GM04504 (cell line): ENCODE measurements at regions not wholly inside any gene's neighbourhood (a gene's known extent, or its start where the extent isn't known, plus 50 kb on each side); places are given as distances from the start of the nearest gene placed in this dataset.

Source experiments
- DNase-seq: peaks from one replicate; pipeline ENCODE4 v3.0.0-alpha.2; 2012; ENCODE audit warnings: low read depth

DNA sequence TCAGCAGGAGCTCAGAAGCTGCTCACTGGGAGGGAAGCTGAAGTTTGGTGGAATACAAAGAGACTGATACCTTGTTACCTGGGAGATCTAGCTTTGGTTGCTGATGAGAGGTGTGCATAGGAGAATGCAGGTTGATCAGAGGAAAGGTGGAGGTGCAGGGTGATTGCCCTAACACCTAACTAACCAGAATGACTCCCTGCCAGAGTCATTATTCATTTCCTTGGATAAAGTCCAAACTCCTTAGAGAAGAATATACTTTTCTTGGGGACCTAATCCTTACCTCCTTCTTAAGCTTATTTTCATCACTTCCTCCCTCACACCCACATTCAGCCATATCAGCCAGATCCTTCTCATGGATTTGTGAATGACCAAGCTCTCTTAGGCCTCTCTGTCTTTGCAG, 814.2 kb upstream of the TENM4 start:
- no peak for DNase-seq

DNA sequence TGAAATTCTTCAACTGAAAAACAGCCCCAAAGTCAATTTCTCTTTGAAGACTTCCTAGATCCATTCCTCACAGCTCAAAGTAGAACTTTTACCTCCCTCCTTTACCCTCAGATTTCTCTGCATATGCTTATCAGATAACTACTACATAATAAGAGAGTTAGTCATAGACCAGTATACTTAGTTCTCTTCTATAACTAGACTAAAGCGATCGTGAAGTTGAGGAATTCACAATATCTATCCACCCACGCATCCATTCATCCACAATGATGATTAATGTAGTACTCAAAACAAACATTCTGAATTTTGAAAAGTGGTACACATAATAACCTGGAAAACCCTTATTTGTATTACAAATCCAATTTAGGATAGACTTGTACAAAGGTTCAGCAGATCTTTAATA, 800.9 kb upstream of the TENM4 start:
- no peak for DNase-seq

DNA sequence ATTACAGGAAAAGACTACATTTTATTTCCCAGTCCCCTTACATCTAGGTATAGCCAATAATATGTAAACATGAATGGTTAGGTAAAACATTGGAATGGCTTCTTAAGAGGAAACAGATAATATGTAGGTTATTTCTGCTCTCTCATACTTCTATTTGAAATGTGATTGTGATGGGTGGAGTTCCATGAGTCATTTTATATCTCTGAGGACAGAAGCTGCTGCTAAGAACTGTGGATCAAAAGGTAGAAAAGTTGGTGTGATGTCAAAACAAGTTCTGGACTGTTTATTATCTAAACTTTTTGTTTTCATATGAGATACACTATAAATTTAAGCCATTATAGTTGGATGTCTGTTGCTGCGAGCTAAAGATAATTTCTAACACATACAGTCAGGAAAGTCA, 799.4 kb upstream of the TENM4 start:
- DNase-seq, result no peak

DNA sequence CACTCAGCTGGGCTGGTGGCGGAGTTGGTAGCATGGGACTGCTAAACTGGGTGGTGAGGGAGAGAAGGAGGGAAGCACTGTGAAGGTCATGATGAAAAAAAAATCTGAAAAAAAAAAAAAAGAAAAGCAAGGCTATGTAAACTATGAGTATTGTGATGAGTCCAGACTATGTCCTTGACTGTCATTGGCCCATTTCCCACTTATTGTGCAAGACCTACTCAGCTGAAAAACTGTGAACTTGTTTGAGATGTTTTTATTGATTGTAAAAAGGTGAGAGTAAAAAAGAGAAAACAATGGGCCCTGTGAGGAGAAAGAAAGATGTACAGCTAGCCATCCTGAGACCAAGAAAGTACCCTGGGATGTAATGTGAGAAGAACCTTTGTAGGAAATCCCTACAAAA, 798.4 kb upstream of the TENM4 start:
- DNase-seq, result no peak

DNA sequence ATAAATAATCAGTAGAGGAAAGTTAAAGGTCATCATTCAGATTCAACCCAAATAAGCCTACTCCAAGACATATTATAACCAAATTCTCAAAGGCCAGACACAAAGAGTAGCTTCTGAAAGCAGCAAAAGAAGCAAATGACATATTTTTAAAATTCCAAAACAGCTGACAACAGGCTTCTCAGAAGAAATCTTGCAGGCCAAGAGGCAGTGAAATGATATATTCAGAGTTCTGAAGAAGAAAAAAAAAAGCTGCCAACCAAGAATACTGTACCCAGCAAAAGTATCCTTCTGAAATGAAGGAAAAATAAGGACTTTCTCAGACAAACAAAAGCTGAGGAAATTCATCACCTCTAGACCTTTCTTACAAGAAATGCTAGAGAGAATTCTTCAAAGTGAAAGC, 787.1 kb upstream of the TENM4 start:
- no peak for DNase-seq

DNA sequence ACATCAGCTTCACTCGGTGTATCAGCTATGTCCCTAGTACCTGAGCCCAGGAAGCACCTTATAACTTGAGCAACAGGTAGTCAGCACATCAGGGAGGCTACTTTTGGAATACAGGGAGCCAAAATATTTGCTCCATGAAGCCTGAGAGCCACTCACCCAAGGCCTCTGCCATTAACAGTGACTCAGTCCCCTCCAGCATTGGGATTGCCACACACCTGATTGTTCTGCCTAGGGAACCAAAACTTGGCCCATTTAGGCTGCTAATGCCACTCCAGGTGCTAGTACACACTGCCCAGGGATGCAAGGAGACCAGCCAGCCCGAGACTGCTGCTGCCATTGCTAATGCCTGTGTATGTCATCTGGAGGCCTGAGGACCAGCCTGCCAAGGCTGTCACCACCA, 773.6 kb upstream of the TENM4 start:
- no peak for DNase-seq

DNA sequence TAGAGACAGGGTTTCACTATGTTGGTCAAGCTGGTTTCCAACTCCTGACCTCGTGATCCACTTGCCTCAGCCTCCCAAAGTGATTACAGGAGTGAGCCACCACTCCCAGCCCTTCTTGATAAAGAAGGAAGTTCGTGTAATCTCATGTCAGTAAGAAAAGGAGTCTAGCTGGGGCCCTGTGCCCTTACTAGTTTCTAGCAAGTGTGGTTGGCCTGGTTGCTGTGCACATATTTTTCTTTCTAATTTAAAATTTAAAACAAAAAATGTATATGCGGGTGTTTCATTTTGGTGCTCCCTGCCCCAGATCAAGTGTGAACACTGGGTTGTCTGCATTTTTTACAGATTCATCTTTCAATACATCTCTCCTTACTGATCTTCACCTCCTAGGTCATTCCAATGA, 770.8 kb upstream of the TENM4 start:
- no peak for DNase-seq

DNA sequence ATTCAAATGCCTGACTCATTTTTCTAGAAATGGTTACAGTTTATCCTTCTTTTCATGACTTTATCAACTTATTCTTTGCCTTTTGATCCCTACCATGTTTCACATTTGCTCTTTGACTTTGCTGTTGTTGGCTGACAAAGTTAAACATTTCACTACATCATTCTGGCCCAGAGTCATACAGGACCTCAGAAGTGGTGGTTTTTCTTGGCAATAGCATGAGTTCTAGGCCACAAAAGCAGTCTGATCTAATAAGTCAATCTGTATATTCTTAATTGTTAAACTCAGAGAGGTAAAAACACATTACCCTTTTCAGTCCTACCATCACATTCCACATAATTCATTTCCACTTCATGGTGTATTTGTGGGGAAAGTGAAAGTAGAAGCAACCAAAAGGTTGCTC, 763.2 kb upstream of the TENM4 start:
- no peak for DNase-seq

DNA sequence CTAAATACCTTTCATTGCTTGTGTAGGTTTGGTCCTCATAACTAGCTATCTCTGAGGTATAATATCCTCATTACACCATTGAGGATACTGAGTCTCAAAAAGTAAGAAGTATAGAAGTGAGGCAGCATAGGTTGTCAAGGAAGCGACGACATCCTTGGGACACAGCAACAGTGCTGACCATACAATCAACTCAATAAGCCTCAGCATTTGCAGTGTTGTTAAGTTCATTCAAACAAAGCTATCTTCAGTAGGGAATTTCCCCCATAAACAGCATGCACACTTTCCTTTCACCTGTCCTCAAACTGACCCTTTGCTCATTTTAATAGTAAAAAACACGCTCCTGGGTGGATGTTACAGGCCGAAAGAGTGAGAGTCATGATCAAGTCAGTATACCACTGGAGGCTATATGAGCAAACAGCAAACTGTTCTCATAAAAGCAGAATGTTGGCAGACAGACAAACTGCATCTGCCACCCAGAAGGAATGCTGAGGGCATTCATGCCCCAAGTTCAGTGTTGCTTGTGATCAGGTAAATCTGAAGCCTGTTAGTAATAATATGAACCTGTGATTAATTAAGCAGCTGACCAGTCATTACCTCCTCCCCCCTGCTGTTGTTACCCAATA, 756.2 kb upstream of the TENM4 start:
- DNase-seq, result no peak

DNA sequence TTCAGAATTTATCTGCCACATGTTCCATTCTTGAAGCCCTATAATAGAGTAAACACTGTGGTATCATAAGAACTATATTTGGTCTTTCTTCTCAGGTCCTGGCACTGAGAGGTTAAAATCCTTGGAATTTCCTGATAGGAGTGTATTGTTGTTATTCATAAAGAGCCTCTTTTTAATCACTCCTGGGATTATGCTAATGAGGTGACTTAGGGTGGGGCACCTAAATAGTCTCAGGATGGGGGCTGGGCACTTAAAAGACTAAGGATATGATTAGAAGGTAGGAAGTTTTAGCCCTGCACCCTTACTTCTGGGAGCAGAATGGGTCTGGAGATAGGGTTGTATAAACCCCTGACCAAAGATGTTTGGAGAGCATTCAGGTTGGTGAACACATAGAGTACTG, 755.2 kb upstream of the TENM4 start:
- no peak for DNase-seq

DNA sequence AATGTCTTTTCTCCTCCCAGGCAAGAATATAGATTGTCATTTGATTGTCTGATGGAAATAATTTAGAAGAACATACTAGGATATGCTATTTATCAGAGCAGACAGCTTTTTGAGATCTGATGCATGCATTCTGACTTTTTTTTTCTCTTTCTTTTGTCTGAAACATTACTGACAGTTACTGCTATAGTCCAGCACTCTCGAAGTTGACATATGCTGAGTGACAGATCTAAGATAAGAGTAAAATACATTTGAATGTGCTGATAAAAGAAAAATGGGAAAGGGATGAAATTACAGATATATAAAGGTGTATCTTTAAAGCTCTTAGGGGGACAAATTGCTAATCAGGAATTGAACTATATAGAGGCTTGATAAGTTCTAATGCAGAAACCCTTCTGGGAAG, 753.8 kb upstream of the TENM4 start:
- DNase-seq, result no peak

DNA sequence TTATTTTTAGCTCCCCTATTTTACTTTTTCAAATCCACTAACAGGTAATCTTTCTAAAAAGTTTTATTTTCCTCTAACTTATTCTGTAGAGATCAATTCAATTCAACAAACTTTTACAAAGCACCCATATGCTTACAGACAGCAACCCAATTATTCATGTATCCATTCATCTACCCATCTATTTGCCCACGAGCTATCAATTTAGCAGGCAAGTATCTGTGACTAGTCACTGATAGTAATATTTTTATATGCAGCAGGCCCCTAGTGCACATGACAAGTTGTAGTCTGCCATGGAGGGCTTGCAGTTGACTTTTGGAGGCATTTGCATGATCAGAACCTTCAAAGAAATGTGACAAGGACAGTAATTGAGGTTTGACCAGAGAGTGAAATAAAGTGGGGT, 753.2 kb upstream of the TENM4 start:
- DNase-seq, result no peak

DNA sequence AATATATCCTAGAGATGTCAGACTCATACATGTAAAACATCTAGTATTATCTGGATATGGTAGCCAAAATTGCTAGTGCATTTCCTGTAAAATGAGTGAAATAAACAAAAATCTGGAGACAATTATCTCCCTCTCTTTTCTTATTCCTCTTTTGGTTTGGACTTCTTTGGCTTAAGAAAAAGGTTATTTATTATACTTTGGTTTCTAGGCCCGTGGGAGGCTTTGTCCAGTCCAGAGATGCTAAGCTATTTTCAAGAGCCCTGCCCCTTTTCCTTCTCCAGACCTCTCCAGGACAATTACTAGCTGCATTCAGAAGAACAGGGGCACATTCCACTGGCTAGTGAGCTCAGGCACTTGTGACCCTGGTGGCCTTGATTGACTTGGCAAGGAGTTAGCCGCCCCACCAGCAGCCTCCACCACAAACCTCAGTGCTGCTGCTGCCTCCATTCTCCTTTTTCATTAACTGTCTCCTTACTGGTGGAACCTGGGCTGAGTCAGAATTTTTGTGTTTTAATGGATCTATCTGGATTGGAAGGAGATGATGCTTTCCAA, 747.3 kb upstream of the TENM4 start:
- DNase-seq, result no peak

DNA sequence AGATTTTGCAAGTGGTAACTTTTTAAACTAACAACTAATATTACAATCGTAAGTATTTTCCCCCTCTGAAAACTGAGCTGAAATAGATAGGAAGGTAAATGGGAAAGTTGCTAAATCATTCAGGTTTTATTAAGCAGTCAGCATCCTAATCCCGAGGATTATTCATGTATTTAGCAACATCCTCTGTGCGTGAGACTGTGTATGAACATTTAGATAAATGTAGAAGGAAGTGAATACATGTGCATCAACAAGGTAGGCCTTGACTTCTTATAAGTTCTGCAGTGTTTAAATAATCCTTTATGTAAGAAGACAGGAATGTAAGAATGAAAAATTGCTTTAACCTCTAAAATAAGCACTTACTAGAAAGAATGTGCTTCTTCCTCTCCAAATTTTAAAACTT, 745.9 kb upstream of the TENM4 start:
- DNase-seq, result no peak

DNA sequence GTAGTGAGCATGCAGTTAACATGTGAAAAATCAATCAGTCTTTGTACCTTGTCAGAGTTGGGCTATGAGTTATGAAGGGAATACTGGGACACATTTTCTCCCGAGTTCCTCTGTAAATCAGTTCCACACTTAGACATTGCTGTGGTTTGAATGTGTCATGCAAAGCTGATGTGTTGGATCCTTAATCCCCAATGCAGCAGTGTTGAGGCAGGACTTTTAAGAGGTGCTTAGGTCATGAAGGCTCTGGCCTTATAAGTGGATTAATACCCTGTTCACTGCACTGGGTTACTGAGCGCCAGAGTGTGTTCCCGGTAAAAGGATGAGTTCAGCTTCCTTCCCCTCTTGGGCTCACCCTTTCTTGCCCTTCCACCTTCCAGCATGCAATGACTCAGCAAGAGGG, 742.1 kb upstream of the TENM4 start:
- DNase-seq, result no peak

DNA sequence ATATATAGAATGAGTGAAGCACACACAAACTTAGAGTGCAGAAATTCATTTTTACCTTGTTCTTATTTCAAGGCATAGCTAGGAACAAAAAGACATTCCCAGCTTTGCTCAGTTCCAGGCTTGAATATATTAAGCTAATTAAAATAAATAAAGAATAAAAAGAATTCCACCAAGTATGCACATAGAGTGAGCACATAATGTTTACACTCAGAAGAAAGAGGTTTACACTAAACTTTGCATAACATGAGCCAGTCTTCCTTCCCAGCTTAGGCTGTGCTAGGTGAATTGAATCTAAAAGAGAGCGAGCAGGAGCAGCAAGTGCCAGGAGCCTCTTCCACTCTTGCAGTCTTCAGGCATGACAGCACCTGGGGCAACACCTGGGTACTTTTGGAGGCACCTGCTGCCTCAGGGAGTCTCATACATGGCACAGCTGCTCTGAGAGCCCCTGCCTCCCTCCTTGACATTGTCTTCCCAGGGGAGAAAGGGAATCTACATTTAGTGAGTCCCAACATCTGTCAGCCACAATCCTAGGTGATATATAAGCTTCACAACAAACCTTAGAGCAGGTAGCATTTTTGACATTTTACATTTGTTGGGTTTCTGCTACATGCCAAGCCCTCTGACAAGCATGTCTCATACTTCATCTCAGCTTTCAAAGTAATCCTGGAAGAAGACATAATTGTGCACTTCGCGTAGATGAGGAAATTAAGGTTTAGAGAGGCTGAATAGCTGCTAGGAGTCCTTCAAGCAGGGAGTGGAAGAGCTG, 732.7 kb upstream of the TENM4 start:
- DNase-seq, result no peak

DNA sequence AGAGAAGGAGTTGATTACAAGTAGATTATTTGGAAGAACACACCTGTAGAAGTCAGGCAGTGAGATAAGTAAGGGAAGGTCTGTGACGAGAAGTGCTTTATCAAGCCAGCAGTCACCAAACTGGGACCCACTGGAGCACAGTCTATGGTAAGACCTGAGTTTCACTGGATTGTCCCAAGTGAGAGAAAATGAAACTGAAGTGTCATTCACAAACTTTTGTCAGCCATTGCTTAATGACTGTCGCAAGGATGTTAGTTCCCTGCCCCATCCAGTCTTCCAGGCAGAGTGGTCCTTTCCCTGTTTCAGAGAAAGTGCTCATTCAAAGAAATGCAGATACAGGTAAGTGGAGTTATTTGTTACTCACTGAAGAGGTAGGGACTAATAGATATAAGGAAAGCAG, 728.0 kb upstream of the TENM4 start:
- DNase-seq, result no peak

DNA sequence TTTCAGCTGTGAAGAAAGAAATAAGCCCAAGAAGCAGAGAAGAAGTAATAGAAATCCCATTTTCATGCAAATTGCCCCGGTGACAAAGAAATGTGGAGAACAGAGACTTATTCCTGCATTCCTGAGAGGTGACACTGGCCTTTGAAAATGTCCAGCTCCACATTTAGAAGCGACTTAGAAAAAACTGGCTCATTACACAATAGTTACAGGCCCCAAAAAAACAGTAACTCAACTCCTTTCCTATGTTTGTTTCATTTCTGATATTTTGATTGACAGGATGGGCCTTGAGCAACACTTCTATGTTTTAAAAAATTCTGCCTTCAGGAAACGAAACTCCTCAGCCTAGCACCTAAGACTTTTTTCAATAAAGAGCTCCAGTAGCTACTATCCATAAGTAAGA, 726.9 kb upstream of the TENM4 start:
- peak; percentile 3 for DNase-seq

DNA sequence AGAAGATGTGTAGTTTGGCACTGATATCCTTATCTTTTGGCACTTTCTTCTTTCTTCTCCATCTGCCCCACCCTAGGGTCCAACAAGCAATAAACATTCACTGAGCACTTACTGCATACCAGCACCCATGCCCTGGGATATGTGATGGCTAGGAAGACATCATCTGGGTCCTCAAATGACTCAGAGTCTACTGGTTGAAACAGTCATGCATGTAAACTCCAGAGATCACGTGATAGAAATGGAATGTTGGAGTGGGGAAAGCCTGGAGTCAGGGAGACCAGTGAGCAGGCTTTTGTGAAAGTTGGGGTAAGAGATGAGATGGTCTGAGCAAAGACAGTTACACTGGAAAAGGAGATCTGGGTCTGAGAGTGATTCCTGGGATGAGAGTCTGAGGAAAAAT, 724.9 kb upstream of the TENM4 start:
- peak; percentile 3 for DNase-seq

DNA sequence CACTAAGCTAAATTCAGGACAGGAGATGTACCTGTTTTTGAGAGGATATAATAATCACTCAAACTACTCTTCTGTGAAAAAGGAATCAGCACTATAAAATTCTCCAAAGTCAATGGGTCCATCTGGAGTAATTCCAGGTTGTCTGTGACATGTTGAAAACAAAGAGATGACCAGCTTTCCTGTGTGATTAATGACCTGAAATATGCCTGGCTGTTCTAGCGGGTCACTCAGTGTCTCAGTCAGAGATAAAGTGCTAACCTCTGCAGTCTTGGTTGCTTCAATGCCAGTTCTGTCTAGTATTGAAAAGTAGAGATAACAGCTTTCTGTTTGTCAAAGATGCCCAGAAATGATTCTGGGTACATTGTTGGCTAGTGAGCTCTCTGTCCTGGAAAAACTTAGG, 722.6 kb upstream of the TENM4 start:
- DNase-seq, result no peak

DNA sequence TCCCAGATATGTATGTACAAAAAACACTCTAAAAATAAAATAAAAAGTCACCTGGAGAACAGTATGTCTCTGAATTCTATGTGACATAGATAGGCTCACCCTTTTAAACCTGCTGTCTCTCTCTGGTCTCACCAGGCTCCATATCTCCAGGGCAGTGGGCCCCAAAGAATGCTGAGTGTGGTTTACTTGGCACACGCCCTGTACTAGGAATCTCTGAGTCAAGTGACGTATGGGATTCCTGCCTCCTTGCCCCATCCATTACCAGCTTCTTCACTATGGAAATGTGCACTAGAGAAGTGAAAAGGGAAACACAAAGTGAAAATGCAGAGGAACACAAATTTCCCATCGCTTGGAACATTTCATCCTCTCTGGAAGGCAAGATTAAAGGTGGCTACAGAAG, 722.2 kb upstream of the TENM4 start:
- peak; percentile 5 for DNase-seq

DNA sequence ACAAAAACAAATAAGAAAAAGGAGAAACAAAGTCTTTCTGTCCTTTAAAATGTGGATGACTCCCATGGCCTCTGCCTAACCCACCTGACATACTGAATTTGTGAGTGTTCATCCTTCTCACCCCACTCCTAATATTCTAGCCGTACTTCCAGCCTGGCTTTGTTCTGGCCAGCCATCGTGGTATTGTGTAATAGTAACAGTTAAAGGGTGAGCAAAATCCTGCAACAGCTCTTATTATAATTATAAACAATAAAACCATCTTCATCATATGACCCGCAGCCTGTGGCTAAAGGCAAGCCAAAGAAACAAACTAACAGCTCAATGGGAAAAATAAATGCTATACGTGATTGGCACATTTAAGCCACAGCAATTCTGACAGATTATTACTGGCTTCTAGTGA, 721.6 kb upstream of the TENM4 start:
- no peak for DNase-seq

DNA sequence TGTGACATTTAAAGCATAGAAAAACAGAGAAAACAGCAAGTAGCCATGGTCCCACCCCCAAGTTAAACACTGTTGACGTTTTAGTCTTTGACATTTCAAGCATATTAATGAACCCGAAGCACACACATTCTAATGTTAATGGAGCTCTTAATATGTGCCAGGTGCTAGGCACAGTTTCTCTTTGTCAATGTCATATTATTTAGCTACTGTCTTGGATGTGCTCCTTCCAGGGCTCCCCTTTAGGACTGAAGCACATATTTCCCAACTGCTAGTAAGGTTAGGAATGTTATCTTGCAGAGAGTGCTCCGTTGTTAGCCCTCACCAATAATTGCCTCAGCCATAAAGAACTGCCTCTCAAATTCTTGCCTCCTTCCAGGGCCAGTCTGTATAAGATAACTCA, 716.6 kb upstream of the TENM4 start:
- no peak for DNase-seq

DNA sequence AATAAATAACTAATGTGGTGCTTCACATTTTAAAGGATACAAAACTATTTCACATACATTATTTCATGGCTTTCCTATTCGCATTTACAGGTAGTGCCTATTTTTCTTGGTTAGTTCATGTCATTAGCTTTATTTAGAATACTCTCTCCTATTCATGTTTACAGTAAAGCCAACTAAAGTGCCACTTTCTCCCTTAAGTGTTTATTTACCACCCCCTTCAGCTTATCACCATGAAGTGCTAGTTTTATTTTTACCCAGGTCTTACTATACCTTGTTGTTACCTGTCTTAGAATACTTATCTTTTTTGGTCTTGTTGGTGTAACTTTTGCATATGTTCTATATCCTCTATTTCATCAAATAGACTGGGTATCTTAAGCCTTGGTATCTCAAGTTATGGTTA, 715.2 kb upstream of the TENM4 start:
- no peak for DNase-seq
